ENCODE measurements at regions not wholly inside any gene's neighbourhood (a gene's known extent, or its start where the extent isn't known, plus 50 kb on each side); places are given as distances from the start of the nearest gene placed in this dataset.

GRCh38 chr9:81470864-81471263 is 218.5 kb downstream of the TLE1 start:
- TF ChIP-seq MYC (IDR thresholded peaks at IDR 0.05; ENCODE audit: low read depth, low read length) (no peak), FOS (IDR thresholded peaks at IDR 0.05; ENCODE audit: borderline replicate concordance, insufficient read depth, low read length) (no peak), POLR2AphosphoS5 (IDR thresholded peaks at IDR 0.05; ENCODE audit: insufficient read depth, low read depth, low read length) (no peak), JUN (IDR thresholded peaks at IDR 0.05; ENCODE audit: borderline replicate concordance, insufficient read depth, insufficient read length, low read depth) (no peak), EZH2 (IDR thresholded peaks at IDR 0.05; ENCODE audit: borderline replicate concordance, low read depth, low read length, severe bottlenecking) (no peak), MAX (IDR thresholded peaks at IDR 0.05; ENCODE audit: insufficient read depth, insufficient read length) (no peak), GATA2 (IDR thresholded peaks at IDR 0.05; ENCODE audit: insufficient read depth, insufficient read length, low read depth, low read length) (no peak), POLR2A (IDR thresholded peaks at IDR 0.05; ENCODE audit: low read depth, low read length) (no peak)
- TF ChIP-seq, protein P1, sequence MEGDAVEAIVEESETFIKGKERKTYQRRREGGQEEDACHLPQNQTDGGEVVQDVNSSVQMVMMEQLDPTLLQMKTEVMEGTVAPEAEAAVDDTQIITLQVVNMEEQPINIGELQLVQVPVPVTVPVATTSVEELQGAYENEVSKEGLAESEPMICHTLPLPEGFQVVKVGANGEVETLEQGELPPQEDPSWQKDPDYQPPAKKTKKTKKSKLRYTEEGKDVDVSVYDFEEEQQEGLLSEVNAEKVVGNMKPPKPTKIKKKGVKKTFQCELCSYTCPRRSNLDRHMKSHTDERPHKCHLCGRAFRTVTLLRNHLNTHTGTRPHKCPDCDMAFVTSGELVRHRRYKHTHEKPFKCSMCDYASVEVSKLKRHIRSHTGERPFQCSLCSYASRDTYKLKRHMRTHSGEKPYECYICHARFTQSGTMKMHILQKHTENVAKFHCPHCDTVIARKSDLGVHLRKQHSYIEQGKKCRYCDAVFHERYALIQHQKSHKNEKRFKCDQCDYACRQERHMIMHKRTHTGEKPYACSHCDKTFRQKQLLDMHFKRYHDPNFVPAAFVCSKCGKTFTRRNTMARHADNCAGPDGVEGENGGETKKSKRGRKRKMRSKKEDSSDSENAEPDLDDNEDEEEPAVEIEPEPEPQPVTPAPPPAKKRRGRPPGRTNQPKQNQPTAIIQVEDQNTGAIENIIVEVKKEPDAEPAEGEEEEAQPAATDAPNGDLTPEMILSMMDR (IDR thresholded peaks at IDR 0.05; ENCODE audit: extremely low read depth in 1 of 2, insufficient read depth in 1 of 2, low read depth in 1 of 2, low read length in 2 of 2) = no peak
- Histone ChIP-seq H3K4me1 (ENCODE audit: control insufficient read depth, extremely low read depth, insufficient read depth, low read length) (no peaks in the 10 kb centered on the region), H3K9ac (replicated peaks; ENCODE audit: extremely low read depth, insufficient read depth, low read length) (no peak overlapping the region), H2AFZ (ENCODE audit: low read depth, low read length) (no peak overlapping the region), H3K27ac (ENCODE audit: insufficient read depth, low read depth, low read length) (no peak overlapping the region), H3K27me3 (ENCODE audit: control insufficient read depth in 2 of 2, insufficient read depth in 2 of 2, low read length in 2 of 2) (peaks cover 0 to 2% of the 10 kb centered on the region in 2 experiments), H3K36me3 (ENCODE audit: control insufficient read depth in 2 of 2, extremely low read depth in 1 of 2, insufficient read depth in 2 of 2, low read length in 2 of 2) (no peaks in the 10 kb centered on the region), H4K20me1 (replicated peaks; ENCODE audit: control insufficient read depth, extremely low read depth, insufficient read depth, low read length) (no peaks in the 10 kb centered on the region), H3K9me1 (replicated peaks; ENCODE audit: control insufficient read depth, extremely low read depth, insufficient read depth, low read length) (no peaks in the 10 kb centered on the region), H3K4me3 (replicated peaks in 1 of 3; ENCODE audit: insufficient read depth in 1 of 3, low read depth in 1 of 3, low read length in 3 of 3) (no peak overlapping the region), H3K4me2 (ENCODE audit: insufficient read depth, low read length) (no peak overlapping the region), H3K79me2 (ENCODE audit: control insufficient read depth, insufficient read depth, low read length) (no peaks in the 10 kb centered on the region), H3K9me3 (replicated peaks; ENCODE audit: control insufficient read depth, insufficient read depth, low read length) (no peaks in the 10 kb centered on the region)
- CTCF ChIA-PET = no interaction called here
- dilution Hi-C loops (cut with MboI; ENCODE audit: extremely low pct_ligation_motif_present, low sequenced_read_pairs) = no loop called here
- DNase-seq (ENCODE audit: low read depth, low spot score) = no peak
- POLR2A ChIA-PET = no interaction called here
- intact Hi-C loops (cut with micrococcal nuclease) = no loop called here
- no TSS peak for BruUV-seq (replicated peaks)
- FAIRE-seq = no peak
